HepG2 (cell line): ENCODE measurements at regions not wholly inside any gene's neighbourhood (a gene's known extent, or its start where the extent isn't known, plus 50 kb on each side); places are given as distances from the start of the nearest gene placed in this dataset.

ENCODE experiments used
- ATAC-seq: fragments of 200-7000 bp; cut with Tn5 transposase; 3 replicates; pipeline ENCODE4 v1.9.1; 2020; ENCODE audit warnings: mild to moderate bottlenecking, moderate library complexity
- BruUV-seq: library from RNA; stranded (reverse); fragments of 400-500 nt; replicated peaks from 2 replicates; lab custom pipeline; 2021; lab: Mats Ljungman, UMichigan
- CTCF ChIA-PET: fragments of 300-600 bp; formaldehyde crosslinking; extraction: SDS; loops from one replicate; lab custom pipeline; 2021; ENCODE audit warnings: low total read pairs, inconsistent platforms, low intra/inter-chr PET ratio; lab: Yijun Ruan, JAX
- POLR2A ChIA-PET: fragments of 350-600 bp; sonication (Branson Sonifier 250); formaldehyde crosslinking; loops from one replicate; lab custom pipeline; 2020; ENCODE audit warnings: antibody characterized with exemption, inconsistent platforms; lab: Yijun Ruan, JAX
- DNase-seq: peaks from one replicate; pipeline ENCODE4 v3.0.0-alpha.2; 2015; ENCODE audit warnings: low spot score
- FAIRE-seq: peaks from 3 replicates; lab custom pipeline; 2011; peaks lifted over from hg19 to GRCh38; lab: Jason Lieb, UNC
- H2AFZ ChIP-seq: one replicate; pipeline ENCODE4 v1.6.1; 2011; ENCODE audit warnings: low read length, inconsistent platforms
- H3K27ac ChIP-seq: fragments of 300-600 bp; 3 replicates; pipeline ENCODE4 v1.8.0; 2011; ENCODE audit warnings: mixed run types, mild to moderate bottlenecking, mixed read lengths, low read length, inconsistent platforms; ENCODE audit not compliant: insufficient read depth; ENCODE audit errors: extremely low read length
- H3K27me3 ChIP-seq, 2 experiments: fragments of 200-600 bp in 1 of 2; 2 replicates in 1 of 2; 3 replicates in 1 of 2; pipeline versions ENCODE4 v1.6.0 to v1.8.0; 2011; ENCODE audit warnings: low read length in 2 of 2, mild to moderate bottlenecking in 2 of 2, moderate library complexity in 2 of 2, inconsistent platforms in 1 of 2; ENCODE audit not compliant: insufficient read depth in 2 of 2, control insufficient read depth in 1 of 2
- H3K36me3 ChIP-seq, 2 experiments: fragments of 200-600 bp in 1 of 2; replicated peaks in 1 of 2; 2 replicates in 1 of 2; 3 replicates in 1 of 2; pipeline versions ENCODE4 v1.5.1 to v1.8.0; 2011; ENCODE audit warnings: low read length in 2 of 2, inconsistent platforms in 1 of 2; ENCODE audit not compliant: insufficient read depth in 2 of 2, control insufficient read depth in 1 of 2
- H3K4me1 ChIP-seq: 2 replicates; pipeline ENCODE4 v1.5.1; 2012; ENCODE audit warnings: low read length, inconsistent platforms; ENCODE audit not compliant: insufficient read depth
- H3K4me2 ChIP-seq: 2 replicates; pipeline ENCODE4 v1.6.0; 2011; ENCODE audit warnings: low read depth, low read length, inconsistent platforms
- H3K4me3 ChIP-seq, 3 experiments: fragments of 200-600 bp in 1 of 3; sonication (generic), shearing (Covaris generic) in 1 of 3; replicated peaks in 1 of 3; 2 replicates each; pipeline ENCODE4 v1.5.1; 2011 to 2016; ENCODE audit warnings: low read length in 3 of 3, inconsistent platforms in 2 of 3, low read depth in 2 of 3, mild to moderate bottlenecking in 2 of 3, control low read depth in 1 of 3, mixed read lengths in 1 of 3; ENCODE audit not compliant: insufficient read depth in 1 of 3
- H3K79me2 ChIP-seq: one replicate; pipeline ENCODE4 v1.6.1; 2011; ENCODE audit warnings: low read length, inconsistent platforms; ENCODE audit not compliant: insufficient read depth
- H3K9ac ChIP-seq: 2 replicates; pipeline ENCODE4 v1.6.0; 2011; ENCODE audit warnings: mild to moderate bottlenecking, low read depth, low read length, inconsistent platforms; ENCODE audit not compliant: insufficient read depth
- H3K9me3 ChIP-seq: 2 replicates; pipeline ENCODE4 v1.5.1; 2012; ENCODE audit warnings: mild to moderate bottlenecking, low read length
- H4K20me1 ChIP-seq: 2 replicates; pipeline ENCODE4 v1.6.0; 2011; ENCODE audit warnings: inconsistent platforms, mild to moderate bottlenecking, low read length, moderate library complexity; ENCODE audit not compliant: insufficient read depth
- FOXP1 ChIP-seq, 2 experiments: fragments of 450-650 bp in 1 of 2; IDR thresholded peaks; 2 replicates each; pipeline ENCODE4 v1.6.1; 2017 to 2018; ENCODE audit warnings: antibody characterized with exemption in 1 of 2
- ZBTB21 ChIP-seq: sonication (generic); formaldehyde crosslinking; IDR thresholded peaks from 2 replicates; pipeline ENCODE4 v1.4.0; 2020; ENCODE audit warnings: missing genetic modification reagents
- ZNF282 ChIP-seq: fragments of 450-650 bp; IDR thresholded peaks from 2 replicates; pipeline ENCODE4 v1.6.1; 2018; ENCODE audit not compliant: partially characterized antibody
- WGBS: methylation state at CpG from one replicate; pipeline ENCODE4 v1.1.6; 2017; ENCODE audit warnings: low lambda C conversion rate; 5-methylcytosine and 5-hydroxymethylcytosine counted together
- in situ Hi-C: cut with HindIII; loops from 2 replicates; pipeline ENCODE4 v1.10.0; 2017; ENCODE audit warnings: low pct_unique_long_range_greater_than_20kb; ENCODE audit not compliant: extremely low pct_ligation_motif_present
- intact Hi-C: fragments of 100-400 bp; cut with micrococcal nuclease; formaldehyde crosslinking; loops from one replicate; pipeline ENCODE4 v1.10.0; 2022; ENCODE audit not compliant: unreplicated experiment
- TF ChIP-seq, protein P1 (sequence below), 2 experiments: sonication (generic) in 1 of 2; formaldehyde crosslinking in 1 of 2; IDR thresholded peaks; 2 replicates each; pipeline versions ENCODE4 v1.6.1 to v1.9.0; 2014 to 2022; ENCODE audit warnings: antibody characterized with exemption in 1 of 2, borderline replicate concordance in 1 of 2, inconsistent platforms in 1 of 2, low read depth in 1 of 2, missing genetic modification reagents in 1 of 2
- TF ChIP-seq, protein P2 (sequence below): sonication (generic); formaldehyde crosslinking; IDR thresholded peaks from 2 replicates; pipeline ENCODE4 v1.5.1; 2020; ENCODE audit warnings: missing genetic modification reagents, mild to moderate bottlenecking, borderline replicate concordance
- TF ChIP-seq, protein P3 (sequence below): sonication (generic); formaldehyde crosslinking; IDR thresholded peaks from 2 replicates; pipeline ENCODE4 v1.5.0; 2020; ENCODE audit warnings: mild to moderate bottlenecking, missing genetic modification reagents, borderline replicate concordance

DNA sequence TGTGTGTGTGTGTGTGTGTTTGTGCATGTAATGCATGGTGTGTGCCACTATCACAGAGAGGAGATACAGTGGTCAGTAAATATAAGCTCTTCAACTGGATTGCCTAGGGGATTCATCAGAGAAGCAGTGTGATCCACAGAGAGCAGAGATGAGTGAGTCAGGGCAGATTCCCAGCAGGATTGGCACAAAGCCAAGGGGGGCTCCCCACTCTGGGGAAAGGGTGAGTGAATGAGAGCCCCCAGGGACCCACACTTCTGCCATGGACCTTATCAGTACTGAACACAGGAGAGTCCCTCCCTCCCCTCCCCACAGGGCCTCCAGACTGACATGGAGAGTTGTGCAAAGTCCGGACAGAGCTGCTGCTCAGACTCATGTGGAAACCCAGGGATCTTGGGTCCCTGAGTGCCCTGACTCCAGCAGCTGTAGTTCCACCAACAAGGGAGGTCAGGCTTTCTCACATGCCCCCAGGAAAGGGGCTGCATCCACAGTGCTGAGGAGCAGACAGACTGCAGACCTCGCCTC lies 748.8 kb downstream of the NR4A2 start (continued):
- TF ChIP-seq, protein P1, sequence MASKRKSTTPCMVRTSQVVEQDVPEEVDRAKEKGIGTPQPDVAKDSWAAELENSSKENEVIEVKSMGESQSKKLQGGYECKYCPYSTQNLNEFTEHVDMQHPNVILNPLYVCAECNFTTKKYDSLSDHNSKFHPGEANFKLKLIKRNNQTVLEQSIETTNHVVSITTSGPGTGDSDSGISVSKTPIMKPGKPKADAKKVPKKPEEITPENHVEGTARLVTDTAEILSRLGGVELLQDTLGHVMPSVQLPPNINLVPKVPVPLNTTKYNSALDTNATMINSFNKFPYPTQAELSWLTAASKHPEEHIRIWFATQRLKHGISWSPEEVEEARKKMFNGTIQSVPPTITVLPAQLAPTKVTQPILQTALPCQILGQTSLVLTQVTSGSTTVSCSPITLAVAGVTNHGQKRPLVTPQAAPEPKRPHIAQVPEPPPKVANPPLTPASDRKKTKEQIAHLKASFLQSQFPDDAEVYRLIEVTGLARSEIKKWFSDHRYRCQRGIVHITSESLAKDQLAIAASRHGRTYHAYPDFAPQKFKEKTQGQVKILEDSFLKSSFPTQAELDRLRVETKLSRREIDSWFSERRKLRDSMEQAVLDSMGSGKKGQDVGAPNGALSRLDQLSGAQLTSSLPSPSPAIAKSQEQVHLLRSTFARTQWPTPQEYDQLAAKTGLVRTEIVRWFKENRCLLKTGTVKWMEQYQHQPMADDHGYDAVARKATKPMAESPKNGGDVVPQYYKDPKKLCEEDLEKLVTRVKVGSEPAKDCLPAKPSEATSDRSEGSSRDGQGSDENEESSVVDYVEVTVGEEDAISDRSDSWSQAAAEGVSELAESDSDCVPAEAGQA (IDR thresholded peaks at IDR 0.05; ENCODE audit: low read depth), result no peak
- TF ChIP-seq, protein P1 (CRISPR knock-in tag; IDR thresholded peaks at IDR 0.05; ENCODE audit: borderline replicate concordance), result no peak
- TF ChIP-seq FOXP1 (IDR thresholded peaks at IDR 0.05), result no peak
- TF ChIP-seq FOXP1 (CRISPR knock-in tag; IDR thresholded peaks at IDR 0.05), result no peak
- TF ChIP-seq ZBTB21 (CRISPR knock-in tag), result no peak
- TF ChIP-seq, protein P2, sequence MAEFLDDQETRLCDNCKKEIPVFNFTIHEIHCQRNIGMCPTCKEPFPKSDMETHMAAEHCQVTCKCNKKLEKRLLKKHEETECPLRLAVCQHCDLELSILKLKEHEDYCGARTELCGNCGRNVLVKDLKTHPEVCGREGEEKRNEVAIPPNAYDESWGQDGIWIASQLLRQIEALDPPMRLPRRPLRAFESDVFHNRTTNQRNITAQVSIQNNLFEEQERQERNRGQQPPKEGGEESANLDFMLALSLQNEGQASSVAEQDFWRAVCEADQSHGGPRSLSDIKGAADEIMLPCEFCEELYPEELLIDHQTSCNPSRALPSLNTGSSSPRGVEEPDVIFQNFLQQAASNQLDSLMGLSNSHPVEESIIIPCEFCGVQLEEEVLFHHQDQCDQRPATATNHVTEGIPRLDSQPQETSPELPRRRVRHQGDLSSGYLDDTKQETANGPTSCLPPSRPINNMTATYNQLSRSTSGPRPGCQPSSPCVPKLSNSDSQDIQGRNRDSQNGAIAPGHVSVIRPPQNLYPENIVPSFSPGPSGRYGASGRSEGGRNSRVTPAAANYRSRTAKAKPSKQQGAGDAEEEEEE (CRISPR knock-in tag), result no peak

DNA sequence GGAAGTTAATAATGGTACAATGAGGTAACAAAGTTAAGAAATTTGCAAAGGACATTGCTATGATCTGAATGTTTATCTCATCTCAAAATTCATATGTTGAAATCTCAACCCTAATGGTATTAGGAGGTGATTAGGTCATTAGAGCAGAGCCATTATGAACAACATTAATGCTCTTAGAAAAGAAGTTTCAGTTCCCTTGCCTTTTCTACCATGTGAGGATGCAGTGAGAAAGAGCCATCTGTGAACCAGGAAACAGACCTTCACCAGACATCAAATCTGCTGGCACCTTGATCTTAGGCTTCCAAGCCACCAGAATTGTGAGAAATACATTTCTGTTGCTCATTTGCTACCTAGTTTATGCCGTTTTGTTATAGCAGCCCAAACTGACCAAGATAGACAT lies 757.6 kb downstream of the NR4A2 start:
- no peaks in the 10 kb centered on the region for H3K4me1 ChIP-seq
- H2AFZ ChIP-seq, result no peak overlapping the region
- ATAC-seq (no peak), DNase-seq (no peak), FAIRE-seq (no peak)
- intact Hi-C loops (no loop called here), in situ Hi-C loops (no loop called here)
- POLR2A ChIA-PET, result no interaction called here
- CTCF ChIA-PET, result no interaction called here
- H3K4me3 ChIP-seq, result no peak overlapping the region
- H3K36me3 ChIP-seq, result no peaks in the 10 kb centered on the region
- no peak overlapping the region for H3K9ac ChIP-seq
- no peaks in the 10 kb centered on the region for H4K20me1 ChIP-seq
- no peak overlapping the region for H3K27ac ChIP-seq
- 0% methylated on average over 1 of the region's 1 CpG for WGBS
- peaks cover 20% of the 10 kb centered on the region for H3K9me3 ChIP-seq
- H3K79me2 ChIP-seq, result no peaks in the 10 kb centered on the region
- no peaks in the 10 kb centered on the region for H3K27me3 ChIP-seq
- BruUV-seq, result no TSS peak
- no peak overlapping the region for H3K4me2 ChIP-seq
- TF ChIP-seq, protein P3, sequence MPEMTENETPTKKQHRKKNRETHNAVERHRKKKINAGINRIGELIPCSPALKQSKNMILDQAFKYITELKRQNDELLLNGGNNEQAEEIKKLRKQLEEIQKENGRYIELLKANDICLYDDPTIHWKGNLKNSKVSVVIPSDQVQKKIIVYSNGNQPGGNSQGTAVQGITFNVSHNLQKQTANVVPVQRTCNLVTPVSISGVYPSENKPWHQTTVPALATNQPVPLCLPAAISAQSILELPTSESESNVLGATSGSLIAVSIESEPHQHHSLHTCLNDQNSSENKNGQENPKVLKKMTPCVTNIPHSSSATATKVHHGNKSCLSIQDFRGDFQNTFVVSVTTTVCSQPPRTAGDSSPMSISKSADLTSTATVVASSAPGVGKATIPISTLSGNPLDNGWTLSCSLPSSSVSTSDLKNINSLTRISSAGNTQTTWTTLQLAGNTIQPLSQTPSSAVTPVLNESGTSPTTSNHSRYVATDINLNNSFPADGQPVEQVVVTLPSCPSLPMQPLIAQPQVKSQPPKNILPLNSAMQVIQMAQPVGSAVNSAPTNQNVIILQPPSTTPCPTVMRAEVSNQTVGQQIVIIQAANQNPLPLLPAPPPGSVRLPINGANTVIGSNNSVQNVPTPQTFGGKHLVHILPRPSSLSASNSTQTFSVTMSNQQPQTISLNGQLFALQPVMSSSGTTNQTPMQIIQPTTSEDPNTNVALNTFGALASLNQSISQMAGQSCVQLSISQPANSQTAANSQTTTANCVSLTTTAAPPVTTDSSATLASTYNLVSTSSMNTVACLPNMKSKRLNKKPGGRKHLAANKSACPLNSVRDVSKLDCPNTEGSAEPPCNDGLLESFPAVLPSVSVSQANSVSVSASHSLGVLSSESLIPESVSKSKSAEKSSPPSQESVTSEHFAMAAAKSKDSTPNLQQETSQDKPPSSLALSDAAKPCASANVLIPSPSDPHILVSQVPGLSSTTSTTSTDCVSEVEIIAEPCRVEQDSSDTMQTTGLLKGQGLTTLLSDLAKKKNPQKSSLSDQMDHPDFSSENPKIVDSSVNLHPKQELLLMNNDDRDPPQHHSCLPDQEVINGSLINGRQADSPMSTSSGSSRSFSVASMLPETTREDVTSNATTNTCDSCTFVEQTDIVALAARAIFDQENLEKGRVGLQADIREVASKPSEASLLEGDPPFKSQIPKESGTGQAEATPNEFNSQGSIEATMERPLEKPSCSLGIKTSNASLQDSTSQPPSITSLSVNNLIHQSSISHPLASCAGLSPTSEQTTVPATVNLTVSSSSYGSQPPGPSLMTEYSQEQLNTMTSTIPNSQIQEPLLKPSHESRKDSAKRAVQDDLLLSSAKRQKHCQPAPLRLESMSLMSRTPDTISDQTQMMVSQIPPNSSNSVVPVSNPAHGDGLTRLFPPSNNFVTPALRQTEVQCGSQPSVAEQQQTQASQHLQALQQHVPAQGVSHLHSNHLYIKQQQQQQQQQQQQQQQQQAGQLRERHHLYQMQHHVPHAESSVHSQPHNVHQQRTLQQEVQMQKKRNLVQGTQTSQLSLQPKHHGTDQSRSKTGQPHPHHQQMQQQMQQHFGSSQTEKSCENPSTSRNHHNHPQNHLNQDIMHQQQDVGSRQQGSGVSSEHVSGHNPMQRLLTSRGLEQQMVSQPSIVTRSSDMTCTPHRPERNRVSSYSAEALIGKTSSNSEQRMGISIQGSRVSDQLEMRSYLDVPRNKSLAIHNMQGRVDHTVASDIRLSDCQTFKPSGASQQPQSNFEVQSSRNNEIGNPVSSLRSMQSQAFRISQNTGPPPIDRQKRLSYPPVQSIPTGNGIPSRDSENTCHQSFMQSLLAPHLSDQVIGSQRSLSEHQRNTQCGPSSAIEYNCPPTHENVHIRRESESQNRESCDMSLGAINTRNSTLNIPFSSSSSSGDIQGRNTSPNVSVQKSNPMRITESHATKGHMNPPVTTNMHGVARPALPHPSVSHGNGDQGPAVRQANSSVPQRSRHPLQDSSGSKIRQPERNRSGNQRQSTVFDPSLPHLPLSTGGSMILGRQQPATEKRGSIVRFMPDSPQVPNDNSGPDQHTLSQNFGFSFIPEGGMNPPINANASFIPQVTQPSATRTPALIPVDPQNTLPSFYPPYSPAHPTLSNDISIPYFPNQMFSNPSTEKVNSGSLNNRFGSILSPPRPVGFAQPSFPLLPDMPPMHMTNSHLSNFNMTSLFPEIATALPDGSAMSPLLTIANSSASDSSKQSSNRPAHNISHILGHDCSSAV (CRISPR knock-in tag), result no peak
- no peak for TF ChIP-seq ZNF282
